Memory B cell (primary cell): ENCODE measurements at regions not wholly inside any gene's neighbourhood (a gene's known extent, or its start where the extent isn't known, plus 50 kb on each side); places are given as distances from the start of the nearest gene placed in this dataset.

ENCODE experiments used
- ATAC-seq: fragments of 150-1000 bp; cut with Tn5 transposase; 2 replicates; pipeline ENCODE4 v1.10.0; 2021; ENCODE audit warnings: low read depth, mild to moderate bottlenecking, moderate library complexity
- DNase-seq, 2 donors: peaks; one replicate each; pipeline ENCODE4 v3.0.0; 2022; ENCODE audit warnings: low spot score in 2 of 2
- H3K27ac Mint-ChIP-seq: one replicate; pipeline ENCODE4 v1.8.0; 2022; ENCODE audit warnings: mild to moderate bottlenecking, moderate library complexity, mixed read lengths
- H3K27me3 Mint-ChIP-seq: one replicate; pipeline ENCODE4 v1.8.0; 2022; ENCODE audit warnings: mixed read lengths
- H3K36me3 Mint-ChIP-seq: one replicate; pipeline ENCODE4 v1.8.0; 2022; ENCODE audit warnings: mild to moderate bottlenecking, mixed read lengths
- H3K4me1 Mint-ChIP-seq: one replicate; pipeline ENCODE4 v1.8.0; 2022; ENCODE audit warnings: mixed read lengths
- H3K4me3 Mint-ChIP-seq: one replicate; pipeline ENCODE4 v1.8.0; 2022; ENCODE audit warnings: mild to moderate bottlenecking, moderate library complexity, mixed read lengths
- H3K9me3 Mint-ChIP-seq: one replicate; pipeline ENCODE4 v1.8.0; 2022; ENCODE audit warnings: mixed read lengths

DNA sequence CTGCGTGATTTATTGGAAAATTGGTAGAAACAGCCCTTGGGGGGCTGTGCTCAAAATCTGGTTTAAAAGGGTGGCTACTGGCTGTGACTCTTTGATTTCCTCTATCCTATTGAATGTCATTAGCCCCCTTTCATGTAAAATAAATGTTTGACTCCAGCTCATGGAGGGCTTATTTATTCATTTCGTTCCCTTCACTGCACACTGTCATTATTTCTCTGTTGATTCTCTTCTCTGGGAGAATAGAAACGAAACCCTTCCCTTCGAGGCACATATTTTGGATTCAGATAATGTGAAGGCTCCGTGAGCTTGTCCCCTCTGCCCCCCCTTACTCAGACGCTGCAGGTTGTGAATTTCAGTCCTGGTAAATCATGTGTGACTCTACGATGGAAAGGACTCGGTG is 203.9 kb upstream of the GPR26 start:
- Mint-ChIP-seq H3K9me3 (peaks cover 3% of the 10 kb centered on the region), H3K4me1 (peaks cover 9% of the 10 kb centered on the region)

DNA sequence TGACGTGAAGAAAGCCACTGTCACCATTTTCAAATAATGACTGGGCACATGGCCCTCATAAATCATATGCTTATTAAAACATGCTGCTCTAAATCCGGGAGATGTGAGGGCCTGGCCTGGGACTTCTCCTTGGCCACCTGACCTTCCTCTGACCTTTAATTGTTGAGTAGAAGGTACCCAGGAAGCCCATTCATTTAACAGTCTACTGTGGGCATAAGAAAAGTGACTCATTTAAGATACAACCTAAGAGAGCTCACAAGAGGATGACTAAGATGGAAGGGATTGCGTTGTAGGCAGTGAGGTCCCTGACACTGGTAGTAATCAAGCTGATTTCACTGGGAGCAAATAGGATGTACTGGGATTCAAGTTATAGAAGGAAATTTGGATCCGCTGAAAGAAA is 203.4 kb upstream of the GPR26 start:
- H3K9me3 Mint-ChIP-seq = peaks cover 3% of the 10 kb centered on the region

More for the DNA sequence above, 203.9 kb upstream of the GPR26 start:
- DNase-seq (no peak), ATAC-seq (no peak)
- Mint-ChIP-seq H3K27ac (no peak overlapping the region), H3K4me3 (no peak overlapping the region), H3K36me3 (no peaks in the 10 kb centered on the region), H3K27me3 (peaks cover 2% of the 10 kb centered on the region)

DNA sequence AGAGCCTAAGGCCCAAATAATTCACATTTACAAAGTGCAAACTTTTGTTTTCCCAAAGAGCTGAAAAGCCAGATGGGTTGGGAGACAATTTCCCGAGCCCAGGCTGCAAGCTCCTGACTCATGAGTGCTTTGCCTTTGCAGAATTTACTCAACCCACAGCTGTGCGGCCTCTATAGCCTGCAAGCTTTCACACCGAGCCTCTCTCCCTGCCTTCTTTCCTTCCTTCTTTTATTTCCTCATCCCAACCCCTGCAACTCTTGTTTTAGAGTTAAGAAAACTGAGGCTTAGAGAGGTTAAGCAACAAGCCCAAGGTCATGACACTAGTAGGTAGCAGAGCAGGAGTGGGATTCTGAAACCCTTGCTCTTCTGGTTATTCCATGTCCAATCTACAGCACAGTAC is 203.0 kb upstream of the GPR26 start:
- DNase-seq (no peak), ATAC-seq (no peak)
- Mint-ChIP-seq H3K4me3 (no peak overlapping the region), H3K9me3 (peaks cover 3% of the 10 kb centered on the region), H3K36me3 (no peaks in the 10 kb centered on the region), H3K27ac (no peak overlapping the region), H3K27me3 (peaks cover 2% of the 10 kb centered on the region), H3K4me1 (peaks cover 8% of the 10 kb centered on the region)

More for the DNA sequence above, 203.4 kb upstream of the GPR26 start:
- DNase-seq (no peak), ATAC-seq (no peak)
- Mint-ChIP-seq H3K36me3 (no peaks in the 10 kb centered on the region), H3K4me1 (peaks cover 9% of the 10 kb centered on the region), H3K27me3 (peaks cover 2% of the 10 kb centered on the region), H3K4me3 (no peak overlapping the region), H3K27ac (no peak overlapping the region)

DNA sequence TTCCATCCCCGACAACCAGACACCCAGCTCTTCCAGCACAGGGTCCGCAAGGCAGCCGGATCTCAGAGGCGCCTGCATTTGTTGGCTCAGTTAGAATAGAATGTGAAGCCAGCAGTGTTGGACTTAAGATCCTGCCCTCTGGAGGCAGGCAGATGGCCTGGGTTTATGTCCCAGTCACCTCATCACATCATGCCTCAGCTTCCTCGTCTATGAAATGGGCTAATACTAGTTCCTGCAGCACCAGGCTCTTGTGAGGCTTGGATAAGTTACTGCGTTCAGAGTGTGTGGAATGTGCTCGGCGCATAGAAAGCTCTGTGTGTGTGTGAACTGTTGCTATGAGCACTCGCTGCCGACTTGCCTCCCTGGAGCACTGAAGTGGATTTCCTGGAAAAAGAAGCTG is 202.5 kb upstream of the GPR26 start:
- Mint-ChIP-seq H3K27ac (no peak overlapping the region), H3K36me3 (no peaks in the 10 kb centered on the region), H3K27me3 (peaks cover 2% of the 10 kb centered on the region), H3K9me3 (peaks cover 3% of the 10 kb centered on the region), H3K4me3 (no peak overlapping the region), H3K4me1 (peaks cover 5% of the 10 kb centered on the region)
- DNase-seq (no peak), ATAC-seq (no peak)

DNA sequence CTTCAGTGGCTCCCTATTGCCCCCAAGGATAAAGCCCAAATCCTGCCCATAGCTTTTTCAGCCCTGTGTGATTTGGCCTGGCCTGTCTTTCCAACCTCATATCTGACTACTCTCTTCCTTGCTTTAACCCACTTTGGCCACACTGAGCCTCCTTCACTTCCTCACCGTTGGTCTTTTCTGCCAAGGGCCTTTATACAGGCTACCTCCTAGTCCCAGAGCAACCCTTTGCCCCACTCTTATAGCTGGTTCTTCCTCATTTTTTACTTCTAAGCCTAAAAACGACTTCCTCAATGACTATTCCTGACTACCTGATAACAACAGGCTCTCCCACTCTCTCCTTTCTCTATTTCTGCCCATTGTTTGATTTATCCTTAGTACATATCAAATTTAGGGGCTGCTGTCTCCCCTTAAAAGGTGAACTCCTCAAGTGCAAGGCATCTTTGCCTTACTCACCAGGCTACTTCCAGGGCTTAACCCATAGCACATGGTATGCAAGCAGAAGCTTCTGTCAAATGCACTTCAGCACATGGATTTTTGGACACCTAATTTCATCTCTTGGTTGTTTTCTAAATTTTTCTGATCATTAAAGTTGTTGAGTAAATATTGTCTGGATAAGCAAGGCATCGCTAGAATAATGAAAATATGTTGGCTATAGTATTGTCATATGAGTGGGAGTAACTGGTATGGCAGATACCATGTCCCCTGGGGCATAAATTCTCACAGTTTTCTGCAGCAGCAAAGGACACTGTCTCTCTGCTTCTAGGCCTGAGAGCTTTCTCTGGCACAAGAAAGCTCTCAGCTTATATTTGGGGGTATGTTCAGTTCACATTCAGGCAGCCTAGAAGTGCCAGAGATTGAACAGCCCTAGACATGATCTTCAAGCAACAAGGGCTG is 201.5 kb upstream of the GPR26 start:
- Mint-ChIP-seq H3K27ac (no peak overlapping the region), H3K27me3 (peaks cover 2% of the 10 kb centered on the region), H3K4me3 (no peak overlapping the region), H3K4me1 (no peaks in the 10 kb centered on the region), H3K9me3 (no peaks in the 10 kb centered on the region), H3K36me3 (no peaks in the 10 kb centered on the region)
- DNase-seq (no peak), ATAC-seq (no peak)

DNA sequence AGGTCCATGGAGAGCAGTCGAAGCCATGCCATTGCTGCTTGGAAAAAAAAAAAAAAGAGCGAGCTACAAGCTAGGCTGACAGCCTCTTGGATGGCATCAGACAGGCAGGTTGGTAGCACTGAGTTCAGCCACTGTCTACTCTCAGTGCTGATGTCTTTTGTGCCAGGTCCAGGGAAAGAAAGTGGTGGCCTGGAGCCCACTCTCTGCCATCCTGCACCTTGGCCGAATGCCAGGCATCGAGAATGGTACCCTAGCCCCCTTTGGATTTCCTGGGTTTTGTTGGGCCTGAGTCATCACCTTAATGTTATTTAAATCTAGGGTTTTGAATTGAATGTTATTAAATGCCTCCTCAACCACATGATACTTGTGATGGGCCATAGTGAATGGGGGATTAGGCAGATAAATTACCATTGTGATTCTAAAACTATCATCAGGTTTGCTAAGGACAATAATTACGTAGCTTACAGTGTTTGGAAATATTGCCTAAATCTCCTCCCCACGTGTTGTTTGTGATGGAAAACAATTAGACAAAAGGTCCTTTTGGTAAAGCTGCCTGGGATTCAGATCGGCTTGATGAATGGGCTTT is 195.7 kb upstream of the GPR26 start:
- Mint-ChIP-seq H3K4me3 (no peak overlapping the region), H3K36me3 (no peaks in the 10 kb centered on the region), H3K27ac (no peak overlapping the region), H3K9me3 (no peaks in the 10 kb centered on the region), H3K27me3 (peaks cover 3% of the 10 kb centered on the region), H3K4me1 (no peaks in the 10 kb centered on the region)
- DNase-seq = no peak
- no peak for ATAC-seq

DNA sequence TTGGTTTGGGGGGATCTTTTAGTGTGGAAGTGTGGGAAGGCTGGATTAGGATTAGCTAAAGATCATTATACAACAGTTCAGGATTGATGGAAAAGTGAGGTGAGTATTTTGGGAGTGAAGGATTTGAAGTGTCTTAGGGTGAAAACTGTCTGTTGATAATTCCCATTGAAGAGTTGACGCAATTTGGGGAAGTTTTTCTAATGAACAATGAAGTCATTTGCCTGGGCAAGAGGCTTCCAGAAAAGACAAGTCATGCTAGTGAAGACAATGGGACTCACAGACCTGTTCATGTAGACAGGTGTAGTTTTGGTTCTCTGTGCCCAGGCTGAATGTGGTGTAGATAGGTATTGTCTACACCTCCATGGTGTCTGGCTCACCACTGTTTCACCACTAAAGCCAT is 194.3 kb upstream of the GPR26 start:
- DNase-seq (no peak), ATAC-seq (no peak)
- Mint-ChIP-seq H3K9me3 (no peaks in the 10 kb centered on the region), H3K4me1 (no peaks in the 10 kb centered on the region), H3K27me3 (peaks cover 3% of the 10 kb centered on the region), H3K4me3 (no peak overlapping the region), H3K27ac (no peak overlapping the region), H3K36me3 (no peaks in the 10 kb centered on the region)

DNA sequence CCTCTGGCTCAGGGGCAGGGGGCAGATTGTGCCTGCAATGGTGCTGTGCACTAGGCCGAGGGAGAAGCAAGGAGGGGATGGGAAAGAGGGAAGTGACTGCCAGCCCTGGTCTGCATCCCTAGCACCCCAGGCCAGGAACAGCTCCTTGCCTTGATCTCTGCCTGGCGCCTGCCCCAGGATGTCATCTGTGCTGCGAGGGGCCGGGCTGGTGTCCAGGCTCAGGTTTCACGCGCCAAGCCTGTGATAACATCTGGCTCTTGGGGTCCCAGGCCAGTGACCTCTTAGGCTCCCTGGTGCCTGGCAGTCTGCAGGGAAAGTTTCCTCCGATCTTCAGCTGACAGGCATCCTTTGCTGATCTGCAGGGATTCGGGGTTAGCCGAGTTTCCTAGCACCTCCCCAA is 193.5 kb upstream of the GPR26 start:
- Mint-ChIP-seq H3K36me3 (no peaks in the 10 kb centered on the region), H3K4me3 (no peak overlapping the region), H3K4me1 (no peaks in the 10 kb centered on the region), H3K27me3 (peaks cover 3% of the 10 kb centered on the region), H3K27ac (no peak overlapping the region), H3K9me3 (no peaks in the 10 kb centered on the region)
- ATAC-seq = no peak
- DNase-seq = no peak

DNA sequence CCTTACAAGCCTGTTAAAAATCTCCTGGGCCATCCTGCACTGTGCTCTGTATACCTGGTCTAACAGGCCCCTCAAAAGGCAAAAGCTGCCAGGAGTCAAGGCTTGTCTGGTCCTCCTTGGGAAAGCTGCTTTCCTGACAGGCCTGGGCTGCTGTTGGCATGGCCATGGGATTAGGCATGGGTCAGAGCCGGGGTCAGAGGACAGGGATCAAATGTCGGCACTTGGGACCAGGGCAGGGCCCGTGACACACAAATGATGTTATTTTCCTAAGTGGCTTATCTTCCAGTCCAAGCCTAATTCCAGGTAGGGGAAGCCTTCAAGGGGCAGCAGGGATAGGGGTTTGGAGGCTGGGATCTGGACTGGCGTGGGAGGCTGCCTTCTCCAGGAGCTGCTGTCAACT is 191.5 kb upstream of the GPR26 start:
- Mint-ChIP-seq H3K27me3 (peaks cover 3% of the 10 kb centered on the region), H3K27ac (no peak overlapping the region), H3K36me3 (no peaks in the 10 kb centered on the region), H3K4me1 (no peaks in the 10 kb centered on the region), H3K4me3 (no peak overlapping the region), H3K9me3 (no peaks in the 10 kb centered on the region)
- DNase-seq = no peak
- no peak for ATAC-seq

DNA sequence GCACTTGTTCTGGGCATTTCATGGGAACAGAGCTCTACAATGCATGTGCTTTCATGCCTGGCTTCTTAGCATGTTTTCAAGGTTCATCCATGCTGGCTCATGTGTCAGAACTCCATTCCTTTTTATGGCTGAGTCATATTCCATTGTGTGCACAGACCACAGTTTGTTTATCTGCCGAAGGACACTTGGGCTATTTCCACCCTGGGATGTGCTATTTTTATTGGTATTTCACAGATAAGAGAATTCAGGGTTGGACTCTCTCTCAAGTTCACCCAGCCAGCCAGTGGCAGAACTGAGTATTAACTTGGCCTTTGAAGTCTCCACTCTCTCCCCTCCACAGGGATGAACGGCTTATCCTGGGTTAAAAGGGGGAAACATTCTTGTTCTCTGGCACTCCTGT is 190.7 kb upstream of the GPR26 start:
- no peaks in the 10 kb centered on the region for H3K9me3 Mint-ChIP-seq
- H3K4me1 Mint-ChIP-seq = no peaks in the 10 kb centered on the region
- ATAC-seq (no peak), DNase-seq (no peak)
- H3K27ac Mint-ChIP-seq = no peak overlapping the region
- no peaks in the 10 kb centered on the region for H3K27me3 Mint-ChIP-seq
- H3K4me3 Mint-ChIP-seq = no peak overlapping the region
- H3K36me3 Mint-ChIP-seq = no peaks in the 10 kb centered on the region

DNA sequence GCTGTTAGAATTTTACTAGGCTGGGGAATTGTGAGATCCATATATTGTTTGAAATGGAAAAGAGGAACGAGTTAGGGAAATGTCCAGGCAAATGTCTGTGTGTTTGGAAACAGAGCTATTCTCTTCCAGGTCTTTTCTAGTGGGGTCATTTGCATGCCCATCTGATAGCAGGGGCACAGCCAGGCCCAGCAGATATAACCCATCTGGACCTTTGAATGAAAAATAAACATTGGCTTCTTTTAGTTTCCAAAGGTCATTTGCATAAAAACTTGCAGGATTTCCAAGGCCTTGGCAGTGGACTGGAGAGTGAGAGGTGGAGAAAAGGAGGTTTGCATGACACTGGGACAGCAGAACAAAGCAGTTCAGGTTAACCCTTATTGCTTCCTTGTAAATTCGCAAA is 188.0 kb upstream of the GPR26 start:
- H3K27me3 Mint-ChIP-seq = peaks cover 2% of the 10 kb centered on the region
- no peak overlapping the region for H3K4me3 Mint-ChIP-seq
- no peak for DNase-seq
- no peaks in the 10 kb centered on the region for H3K9me3 Mint-ChIP-seq
- no peak for ATAC-seq
- no peak overlapping the region for H3K27ac Mint-ChIP-seq
- H3K36me3 Mint-ChIP-seq = no peaks in the 10 kb centered on the region
- peaks cover 2% of the 10 kb centered on the region for H3K4me1 Mint-ChIP-seq

DNA sequence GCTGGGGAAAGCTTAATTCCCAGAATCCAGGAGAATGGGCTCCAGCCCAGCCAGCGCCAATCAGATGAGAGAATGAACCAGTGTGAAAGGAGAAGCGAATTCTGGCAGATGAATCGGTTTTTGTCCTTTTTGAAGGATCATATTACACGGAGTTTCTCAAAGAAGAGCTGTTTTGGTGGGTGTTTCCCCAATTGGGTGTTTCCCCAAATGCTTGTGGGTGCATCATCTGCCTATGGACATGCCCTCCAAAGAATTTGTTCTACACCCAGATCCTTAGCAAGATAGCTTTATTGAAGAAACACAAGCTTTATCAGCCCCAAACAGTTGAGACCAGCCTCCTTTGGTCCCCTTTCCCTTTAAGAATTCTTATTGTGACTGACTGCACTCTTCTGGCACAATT is 186.5 kb upstream of the GPR26 start:
- Mint-ChIP-seq H3K9me3 (no peaks in the 10 kb centered on the region), H3K4me1 (peaks cover 2% of the 10 kb centered on the region), H3K27ac (no peak overlapping the region), H3K36me3 (no peaks in the 10 kb centered on the region), H3K27me3 (peaks cover 6% of the 10 kb centered on the region), H3K4me3 (no peak overlapping the region)
- ATAC-seq = no peak
- no peak for DNase-seq

DNA sequence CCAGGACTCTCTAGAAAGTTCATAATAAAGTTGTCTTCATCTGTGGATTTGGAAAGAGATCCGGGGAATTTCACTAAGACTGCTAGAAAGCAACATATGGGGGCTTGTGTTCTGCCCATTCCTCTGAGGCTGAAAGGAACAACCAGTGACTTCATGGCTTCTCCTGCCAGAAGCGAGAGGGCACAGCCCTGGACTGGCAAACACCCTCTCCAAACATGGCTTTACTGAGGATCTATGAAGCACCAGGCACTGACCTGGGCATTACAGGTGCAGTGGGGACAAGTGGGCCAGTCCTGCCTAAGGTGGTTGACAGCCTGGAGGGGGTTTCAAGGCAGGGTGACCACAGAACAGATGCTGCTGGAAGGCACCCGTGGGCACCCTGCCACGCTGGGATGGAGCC is 185.8 kb upstream of the GPR26 start:
- Mint-ChIP-seq H3K4me3 (no peak overlapping the region), H3K36me3 (no peaks in the 10 kb centered on the region), H3K9me3 (no peaks in the 10 kb centered on the region), H3K4me1 (peaks cover 2% of the 10 kb centered on the region), H3K27me3 (peaks cover 6% of the 10 kb centered on the region), H3K27ac (no peak overlapping the region)
- no peak for ATAC-seq
- DNase-seq = no peak

DNA sequence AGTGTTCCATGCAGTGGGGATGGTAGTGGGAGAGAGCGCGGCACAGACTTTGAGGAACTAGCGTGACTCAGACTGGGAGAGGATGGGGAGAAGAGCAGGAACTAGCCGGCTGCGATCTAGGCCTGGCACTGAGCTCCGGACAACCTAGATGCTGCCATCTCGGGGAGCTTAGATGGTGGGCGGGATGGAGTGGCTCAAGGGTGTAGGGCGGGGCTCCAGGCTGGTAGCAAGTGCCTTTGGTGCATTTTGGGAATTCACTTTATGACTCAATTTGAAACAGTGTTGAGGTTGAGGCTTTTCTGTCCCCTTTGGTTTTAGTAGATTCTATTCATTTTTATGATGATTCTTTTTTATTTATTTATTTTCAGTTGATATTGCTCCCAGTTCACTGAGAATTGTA is 185.3 kb upstream of the GPR26 start:
- Mint-ChIP-seq H3K4me3 (no peak overlapping the region), H3K27ac (no peak overlapping the region), H3K36me3 (no peaks in the 10 kb centered on the region), H3K27me3 (peaks cover 6% of the 10 kb centered on the region), H3K4me1 (peaks cover 2% of the 10 kb centered on the region), H3K9me3 (no peaks in the 10 kb centered on the region)
- no peak for DNase-seq
- no peak for ATAC-seq

DNA sequence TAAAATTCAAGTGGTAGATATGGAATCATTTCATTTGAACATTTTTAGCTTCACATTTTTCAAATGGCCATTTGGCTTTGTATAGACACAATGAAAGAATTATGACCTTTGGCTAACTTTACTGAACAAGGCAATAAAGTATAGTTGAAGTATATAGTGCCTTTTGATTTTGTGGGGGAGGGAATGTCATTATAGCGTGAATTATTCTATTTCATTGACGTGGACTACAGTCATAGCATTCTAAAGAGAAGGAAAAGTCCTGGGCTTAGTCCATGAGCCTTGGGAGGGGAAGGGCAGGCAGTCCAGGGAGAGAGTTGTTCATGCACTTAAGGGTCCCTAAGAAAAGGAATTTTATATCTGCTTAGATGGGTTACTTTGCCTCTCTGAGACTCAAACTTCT is 181.4 kb upstream of the GPR26 start:
- Mint-ChIP-seq H3K9me3 (no peaks in the 10 kb centered on the region), H3K4me3 (no peak overlapping the region), H3K4me1 (peaks cover 2% of the 10 kb centered on the region), H3K27me3 (peaks cover 6% of the 10 kb centered on the region), H3K36me3 (no peaks in the 10 kb centered on the region), H3K27ac (no peak overlapping the region)
- ATAC-seq (no peak), DNase-seq (no peak)
